ENCODE measurements at regions not wholly inside any gene's neighbourhood (a gene's known extent, or its start where the extent isn't known, plus 50 kb on each side); places are given as distances from the start of the nearest gene placed in this dataset.

GRCh38 chr2:168380500-168380899 lies 75.6 kb upstream of the CERS6 start:
- no peak for FAIRE-seq

GRCh38 chr2:168392024-168392423 lies 64.0 kb upstream of the CERS6 start:
- FAIRE-seq, result no peak

- FAIRE-seq, result no peak
Observed at GRCh38 chr2:168392797-168393196, 63.3 kb upstream of the CERS6 start.

GRCh38 chr2:168394262-168394661 lies 61.8 kb upstream of the CERS6 start:
- no peak for FAIRE-seq

GRCh38 chr2:168396131-168396530 lies 59.9 kb upstream of the CERS6 start:
- peak; percentile 43 for FAIRE-seq

GRCh38 chr2:168397629-168398028 lies 58.4 kb upstream of the CERS6 start:
- no peak for FAIRE-seq

GRCh38 chr2:168401048-168401556 lies 55.0 kb upstream of the CERS6 start:
- no peak for FAIRE-seq

GRCh38 chr2:168401771-168402170 lies 54.3 kb upstream of the CERS6 start:
- FAIRE-seq, result no peak

GRCh38 chr2:168402531-168402930 lies 53.5 kb upstream of the CERS6 start:
- FAIRE-seq, result no peak

GRCh38 chr2:168403736-168404135 lies 52.3 kb upstream of the CERS6 start:
- FAIRE-seq, result no peak

GRCh38 chr2:168404764-168405163 lies 51.3 kb upstream of the CERS6 start:
- no peak for FAIRE-seq
